ENCODE measurements at regions not wholly inside any gene's neighbourhood (a gene's known extent, or its start where the extent isn't known, plus 50 kb on each side); places are given as distances from the start of the nearest gene placed in this dataset.

- Histone ChIP-seq H4K91ac (ENCODE audit: insufficient read length, low read depth, low read length) (no peak overlapping the region), H2BK5ac (ENCODE audit: insufficient read length, low read length) (no peak overlapping the region), H2BK20ac (ENCODE audit: low read depth, low read length, poor library complexity, severe bottlenecking) (no peak overlapping the region), H3T11ph (ENCODE audit: low read length) (no peak overlapping the region), H3K79me1 (ENCODE audit: insufficient read depth, low read depth, low read length, poor library complexity, severe bottlenecking) (no peaks in the 10 kb centered on the region), H3K4ac (ENCODE audit: low read depth, low read length) (no peak overlapping the region), H3K9ac (ENCODE audit: extremely low read depth, insufficient read length, low read length) (no peak overlapping the region), H2BK12ac (ENCODE audit: insufficient read length, low read depth, low read length) (no peak overlapping the region), H3K56ac (ENCODE audit: insufficient read length, low read depth, low read length) (no peak overlapping the region), H4K5ac (ENCODE audit: insufficient read length, low read depth, low read length) (no peak overlapping the region), H3K9me3 (ENCODE audit: control insufficient read depth, low read depth, low read length) (no peaks in the 10 kb centered on the region), H3K79me2 (ENCODE audit: insufficient read depth, low read length) (no peaks in the 10 kb centered on the region), H3K18ac (ENCODE audit: insufficient read length, low read depth, low read length) (no peak overlapping the region), H3K4me2 (ENCODE audit: insufficient read depth, insufficient read length, low read length) (no peak overlapping the region), H3K4me1 (ENCODE audit: insufficient read depth, low read length) (no peaks in the 10 kb centered on the region), H2BK15ac (ENCODE audit: low read depth, low read length) (no peak overlapping the region), H2AK5ac (ENCODE audit: insufficient read length, low read length) (no peak overlapping the region), H4K8ac (replicated peaks; ENCODE audit: insufficient read length, low read depth, low read length) (no peak overlapping the region), H3K23me2 (ENCODE audit: insufficient read length, low read depth, low read length, poor library complexity, severe bottlenecking) (no peaks in the 10 kb centered on the region), H3K27ac (ENCODE audit: insufficient read length, low read depth, low read length) (no peak overlapping the region), H3K23ac (ENCODE audit: insufficient read length, low read depth, low read length) (no peak overlapping the region), H4K20me1 (ENCODE audit: control insufficient read depth, insufficient read depth, insufficient read length) (no peaks in the 10 kb centered on the region), H3K14ac (ENCODE audit: insufficient read depth, low read length) (no peak overlapping the region), H2AFZ (ENCODE audit: low read length) (no peak overlapping the region), H2BK120ac (ENCODE audit: low read depth, low read length, poor library complexity, severe bottlenecking) (no peak overlapping the region), H3K27me3 (ENCODE audit: insufficient read depth, low read length) (no peaks in the 10 kb centered on the region)
- Mint-ChIP-seq H3K4me3 (no peak overlapping the region), H3K9me3 (no peaks in the 10 kb centered on the region), H3K4me1 (peaks cover 6 to 19% of the 10 kb centered on the region in 2 experiments; a peak in 3 of 4 replicates), H3K36me3 (ENCODE audit: insufficient read depth in 1 of 3, low read depth in 3 of 3) (no peaks in the 10 kb centered on the region), H3K27ac (peak overlapping the region in 1 of 3 experiments; percentile 8; a peak in 1 of 7 replicates), H3K27me3 (ENCODE audit: low read depth) (peaks cover 11% of the 10 kb centered on the region)
- no CpG with 5 or more reads among the region's 4 CpGs for WGBS (ENCODE audit: extremely low coverage, insufficient read length, low lambda C conversion rate)
- no peak for TF ChIP-seq CTCF (conservative IDR thresholded peaks at IDR 0.05)
- no peak for DNase-seq
Observed at GRCh38 chr1:185680453-185680852, 53.7 kb upstream of the HMCN1 start.

Data from H9 (cell line).